ENCODE measurements at regions not wholly inside any gene's neighbourhood (a gene's known extent, or its start where the extent isn't known, plus 50 kb on each side); places are given as distances from the start of the nearest gene placed in this dataset.

DNA sequence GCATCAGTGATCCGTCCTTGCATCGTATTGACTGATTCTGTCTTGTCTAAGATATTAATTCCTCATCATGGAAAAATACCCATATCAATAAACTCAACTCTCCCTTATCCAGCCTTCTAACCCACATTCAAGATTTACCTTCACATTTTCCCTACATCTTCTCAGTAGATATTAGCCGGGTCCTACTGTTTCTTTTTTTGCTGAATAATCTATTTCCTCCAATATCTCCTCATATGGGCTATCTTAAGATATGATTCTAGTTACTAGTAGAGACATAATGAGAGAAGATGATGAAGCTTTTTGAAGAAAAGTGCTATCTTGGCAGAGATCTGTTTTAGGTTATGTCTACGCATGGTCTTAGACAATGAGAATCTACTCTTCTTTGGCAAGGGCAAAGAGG lies 785.8 kb downstream of the BRINP1 start:
- DNase-seq (ENCODE audit: low spot score), result no peak

GRCh38 chr9:118586978-118587377 lies 782.3 kb downstream of the BRINP1 start:
- DNase-seq (ENCODE audit: low spot score), result no peak

- DNase-seq (ENCODE audit: low spot score), result no peak
Measured at GRCh38 chr9:118594428-118594827, 774.8 kb downstream of the BRINP1 start.

DNA sequence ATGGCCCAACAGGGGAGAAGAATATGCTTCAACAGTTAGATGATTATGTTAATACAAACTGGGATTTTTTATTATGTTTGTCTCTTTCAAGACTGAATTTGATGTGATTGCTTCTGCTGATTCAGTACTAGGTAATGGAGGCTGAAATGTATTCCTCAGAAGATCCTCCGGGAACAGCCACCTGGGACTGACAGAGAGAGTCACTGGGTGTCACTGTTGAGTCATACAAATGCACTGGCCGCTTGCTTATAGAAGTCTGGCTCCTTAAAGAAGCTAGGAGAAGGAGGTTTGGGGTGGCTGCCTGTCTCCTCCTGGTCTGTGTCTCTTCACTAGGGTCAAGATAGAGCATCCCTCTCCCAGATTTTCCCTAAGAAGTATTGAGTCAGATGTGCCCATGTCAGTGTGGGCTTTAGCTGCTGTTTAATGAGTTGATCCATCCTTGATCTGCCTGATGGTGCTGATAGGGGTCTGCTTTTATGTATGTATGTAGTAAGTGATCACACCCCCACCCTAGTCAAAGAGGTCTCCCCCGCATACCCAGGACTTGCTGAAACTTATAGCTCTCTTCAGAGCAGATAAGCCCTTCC lies 773.4 kb downstream of the BRINP1 start:
- DNase-seq (ENCODE audit: low spot score), result peak; percentile 55

DNA sequence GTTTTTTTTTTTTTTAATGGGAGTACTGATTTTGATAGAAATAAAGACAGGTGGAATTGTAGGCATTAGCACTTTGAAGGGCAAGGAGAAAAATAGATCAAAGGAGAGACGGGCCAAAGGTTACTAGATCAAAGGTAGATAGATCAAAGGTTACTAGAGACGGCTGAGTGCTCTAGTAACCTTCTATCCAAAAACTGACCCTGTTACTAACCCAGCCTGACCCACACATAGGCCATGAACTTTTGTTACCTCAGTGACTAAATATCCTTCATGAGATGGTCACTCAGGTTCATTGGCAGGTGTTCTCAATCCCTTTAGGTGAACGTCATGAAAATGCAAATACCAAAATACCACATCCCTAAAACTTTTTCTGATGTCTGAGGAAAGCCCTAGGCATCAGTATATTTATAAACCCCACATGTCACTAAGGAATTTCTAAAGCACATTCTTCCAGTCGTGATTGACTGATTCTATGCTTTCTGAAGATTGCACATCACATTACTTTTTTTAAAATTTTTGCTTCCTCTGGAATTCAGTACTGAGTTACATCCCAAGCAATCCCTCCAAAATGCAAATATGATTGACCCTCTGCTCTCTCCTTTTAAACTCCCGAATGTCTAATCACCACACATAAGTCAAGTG lies 772.7 kb downstream of the BRINP1 start:
- no peak for DNase-seq (ENCODE audit: low spot score)

- DNase-seq (ENCODE audit: low spot score), result no peak
Measured at GRCh38 chr9:118606668-118607067, 762.6 kb downstream of the BRINP1 start.

DNA sequence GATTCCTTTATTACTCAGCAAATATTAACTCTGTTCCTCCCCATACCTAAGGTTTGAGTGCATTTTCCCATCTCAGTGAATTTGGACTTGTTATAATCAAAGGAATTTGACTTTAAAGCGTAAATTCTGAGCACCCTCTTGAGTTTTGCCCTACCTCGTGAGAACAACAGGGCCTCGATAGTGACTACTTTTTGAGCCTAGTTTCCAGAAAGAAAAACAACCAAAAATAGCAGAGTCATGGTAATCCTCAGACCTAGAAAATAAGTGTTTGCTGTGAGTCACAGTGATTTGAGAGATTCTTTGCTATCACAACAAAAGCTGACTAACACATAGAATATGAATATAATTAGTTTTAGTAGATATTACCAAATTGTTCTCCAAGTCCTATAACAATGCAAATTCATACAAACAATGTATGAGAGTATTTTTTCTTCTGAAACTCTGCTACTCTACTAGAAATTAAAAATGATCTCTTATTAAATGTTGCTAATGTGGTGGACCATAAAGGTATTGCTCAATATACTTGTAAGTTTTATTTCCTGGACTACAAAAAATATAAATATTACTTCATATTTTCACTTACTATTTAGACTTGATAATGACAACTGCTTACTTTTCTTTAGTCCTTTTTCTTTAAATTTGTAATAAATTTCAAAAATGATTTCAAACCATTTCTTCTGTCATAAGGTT lies 759.7 kb downstream of the BRINP1 start:
- DNase-seq (ENCODE audit: low spot score), result no peak

GRCh38 chr9:118612201-118612600 lies 757.0 kb downstream of the BRINP1 start:
- DNase-seq (ENCODE audit: low spot score), result no peak

GRCh38 chr9:118613996-118614395 lies 755.2 kb downstream of the BRINP1 start:
- no peak for DNase-seq (ENCODE audit: low spot score)

- DNase-seq (ENCODE audit: low spot score), result no peak
Measured at GRCh38 chr9:118618084-118618483, 751.2 kb downstream of the BRINP1 start.

- DNase-seq (ENCODE audit: low spot score), result no peak
Measured at GRCh38 chr9:118618849-118619248, 750.4 kb downstream of the BRINP1 start.

DNA sequence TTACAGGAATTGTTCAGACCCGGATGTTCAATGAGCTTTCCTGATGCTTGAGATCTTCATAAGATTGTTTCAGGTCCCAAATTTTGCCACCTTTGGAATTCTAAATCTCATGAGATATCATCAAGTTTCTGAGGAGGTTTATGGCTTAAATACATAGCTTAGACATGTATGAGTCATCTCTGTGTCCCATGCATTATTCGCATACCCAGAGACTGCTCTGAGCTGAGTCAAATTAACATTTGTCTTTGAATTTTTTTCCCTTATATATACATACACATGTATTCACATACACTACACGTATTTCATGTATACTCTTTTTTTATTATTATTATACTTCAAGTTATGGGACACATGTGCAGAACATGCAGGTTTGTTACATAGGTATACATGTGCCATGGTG lies 744.6 kb downstream of the BRINP1 start:
- DNase-seq (ENCODE audit: low spot score), result no peak

GRCh38 chr9:118630079-118630478 lies 739.2 kb downstream of the BRINP1 start:
- no peak for DNase-seq (ENCODE audit: low spot score)

DNA sequence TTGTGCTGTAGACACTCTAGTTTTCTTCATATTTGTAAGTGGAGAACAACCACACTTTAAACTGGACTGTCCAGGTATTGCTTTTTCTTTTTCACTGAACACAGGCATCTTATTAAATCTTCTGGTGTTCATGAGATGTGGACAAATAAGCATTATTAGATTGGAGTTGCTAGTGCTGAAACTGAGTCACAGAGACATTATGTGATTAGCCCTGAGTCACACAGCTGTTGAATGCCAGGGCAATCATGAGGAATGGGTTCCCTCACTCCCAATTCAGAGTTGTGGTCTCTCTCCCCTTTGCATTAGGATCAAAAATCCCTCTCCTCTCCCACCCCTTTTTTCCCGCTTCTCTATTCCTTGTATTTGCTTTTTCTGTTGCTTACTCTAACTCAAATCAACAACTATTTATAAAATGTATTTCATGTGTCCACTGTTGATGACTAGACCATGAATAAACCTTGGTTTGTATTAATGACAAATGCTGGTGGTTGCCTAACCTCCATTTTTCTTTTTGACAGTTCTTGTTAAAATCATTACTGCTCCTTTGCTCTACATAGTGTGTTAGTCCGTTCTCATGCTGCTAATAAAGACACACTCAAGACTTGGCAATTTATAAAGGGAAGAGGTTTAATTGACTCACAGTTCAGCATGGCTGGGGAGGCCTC lies 738.2 kb downstream of the BRINP1 start:
- DNase-seq (ENCODE audit: low spot score), result no peak

- no peak for DNase-seq (ENCODE audit: low spot score)
Measured at GRCh38 chr9:118631956-118632355, 737.3 kb downstream of the BRINP1 start.

- DNase-seq (ENCODE audit: low spot score), result no peak
Measured at GRCh38 chr9:118635416-118635815, 733.8 kb downstream of the BRINP1 start.

GRCh38 chr9:118637681-118638080 lies 731.6 kb downstream of the BRINP1 start:
- no peak for DNase-seq (ENCODE audit: low spot score)

DNA sequence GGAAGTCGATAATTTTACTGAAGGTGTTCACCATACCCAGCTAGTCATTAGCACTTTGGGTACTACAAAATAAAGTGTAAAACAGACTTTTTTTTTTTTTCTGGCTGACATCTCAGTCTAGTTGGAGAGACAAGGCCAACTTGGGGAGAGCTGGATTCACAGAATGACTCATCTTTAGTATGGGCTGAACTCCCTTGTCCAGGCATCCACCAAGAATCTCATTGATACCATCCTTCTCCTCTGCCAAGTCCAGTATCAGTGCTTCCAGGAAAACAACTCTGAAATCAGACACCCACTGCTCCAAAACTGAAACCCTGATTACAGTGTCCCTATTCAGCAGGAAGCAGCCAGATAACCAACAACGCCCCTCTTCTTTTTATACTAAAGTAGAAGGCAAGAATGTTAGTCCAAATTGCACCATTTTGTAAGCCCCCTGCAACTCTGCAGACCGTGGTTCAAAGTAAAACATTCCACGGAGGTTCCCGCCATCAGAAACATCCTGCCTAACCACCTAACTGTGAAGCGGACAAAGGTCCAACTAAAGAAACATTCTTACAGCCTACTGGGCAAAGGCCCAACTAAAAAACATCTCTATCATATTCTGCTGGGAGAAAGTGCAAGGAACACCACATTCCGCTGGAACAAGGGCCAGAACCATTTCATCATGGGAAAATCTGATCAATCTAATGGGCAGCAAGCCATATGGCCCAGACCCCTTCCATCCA lies 728.2 kb downstream of the BRINP1 start:
- no peak for DNase-seq (ENCODE audit: low spot score)

DNA sequence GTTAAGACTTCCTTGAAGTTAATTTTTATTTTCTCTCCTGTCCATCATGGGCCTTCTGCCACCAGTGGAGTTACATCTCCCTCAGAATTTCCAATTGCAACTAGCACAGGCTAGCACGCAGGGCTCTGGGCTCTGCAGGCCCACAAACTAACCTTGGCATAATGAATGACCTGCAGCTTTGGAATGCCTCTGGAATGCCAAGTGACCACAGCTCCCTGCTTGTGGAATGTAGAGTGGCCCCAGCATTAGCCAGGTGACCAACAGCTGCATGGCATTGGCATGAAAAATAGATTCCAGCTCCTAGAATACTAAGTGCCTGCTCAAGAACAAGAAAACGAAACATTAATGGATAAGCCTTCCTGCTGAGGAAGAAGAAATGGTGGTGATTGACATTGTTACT lies 726.1 kb downstream of the BRINP1 start:
- DNase-seq (ENCODE audit: low spot score), result no peak

- no peak for DNase-seq (ENCODE audit: low spot score)
Measured at GRCh38 chr9:118644066-118644465, 725.2 kb downstream of the BRINP1 start.

- no peak for DNase-seq (ENCODE audit: low spot score)
Measured at GRCh38 chr9:118647331-118647730, 721.9 kb downstream of the BRINP1 start.

DNA sequence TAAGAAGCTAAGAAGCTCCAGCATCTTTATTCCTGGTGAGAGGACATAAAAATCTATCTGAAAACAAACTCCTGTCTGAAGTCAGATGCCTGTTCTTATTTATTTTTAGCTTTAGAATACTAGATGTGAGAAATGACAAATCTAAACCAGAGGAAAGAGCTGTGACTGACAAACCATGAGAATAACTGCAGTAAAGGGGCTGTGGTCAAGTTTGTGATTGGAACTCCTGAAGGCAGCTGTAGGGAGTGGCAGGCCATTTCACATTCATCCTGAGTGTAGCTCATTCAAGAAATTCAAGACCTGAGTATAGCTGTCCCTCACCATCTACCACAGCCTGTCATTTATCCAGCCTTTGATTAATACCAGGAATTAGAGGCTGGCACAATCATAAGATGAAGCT lies 718.8 kb downstream of the BRINP1 start:
- DNase-seq (ENCODE audit: low spot score), result no peak

Data from ecto neural progenitor cell (in vitro differentiated cells).